NCI-H446 treated with DMSO at 0.1 percent for 48 hours (cell line): ENCODE measurements at regions not wholly inside any gene's neighbourhood (a gene's known extent, or its start where the extent isn't known, plus 50 kb on each side); places are given as distances from the start of the nearest gene placed in this dataset.

Source experiments
- DNase-seq: peaks from one replicate; lab custom pipeline; 2025; lab: John Stamatoyannopoulos, UW

GRCh38 chr15:53400986-53401385 lies 358.5 kb downstream of the WDR72 start:
- no peak for DNase-seq

- no peak for DNase-seq
Observed at GRCh38 chr15:53397041-53397616, 362.3 kb downstream of the WDR72 start.

- DNase-seq, result no peak
Observed at GRCh38 chr15:53395871-53396270, 363.6 kb downstream of the WDR72 start.

GRCh38 chr15:53390549-53390948 lies 368.9 kb downstream of the WDR72 start:
- DNase-seq, result no peak

- no peak for DNase-seq
Observed at GRCh38 chr15:53389271-53390037, 370.0 kb downstream of the WDR72 start.

GRCh38 chr15:53384417-53384816 lies 375.0 kb downstream of the WDR72 start:
- DNase-seq, result no peak

- no peak for DNase-seq
Observed at GRCh38 chr15:53378096-53378800, 381.2 kb downstream of the WDR72 start.

- DNase-seq, result no peak
Observed at GRCh38 chr15:53367740-53368139, 391.7 kb downstream of the WDR72 start.

- DNase-seq, result no peak
Observed at GRCh38 chr15:53360881-53361280, 398.6 kb downstream of the WDR72 start.

GRCh38 chr15:53359038-53359437 lies 400.4 kb downstream of the WDR72 start:
- no peak for DNase-seq

- no peak for DNase-seq
Observed at GRCh38 chr15:53354874-53355273, 404.6 kb downstream of the WDR72 start.

- DNase-seq, result no peak
Observed at GRCh38 chr15:53351373-53351772, 408.1 kb downstream of the WDR72 start.

GRCh38 chr15:53346583-53346982 lies 412.9 kb downstream of the WDR72 start:
- no peak for DNase-seq

- no peak for DNase-seq
Observed at GRCh38 chr15:53331328-53332190, 427.9 kb downstream of the WDR72 start.

- DNase-seq, result no peak
Observed at GRCh38 chr15:53328341-53328740, 431.1 kb downstream of the WDR72 start.

- no peak for DNase-seq
Observed at GRCh38 chr15:53324061-53324460, 435.4 kb downstream of the WDR72 start.

- no peak for DNase-seq
Observed at GRCh38 chr15:53323191-53323590, 436.3 kb downstream of the WDR72 start.

- DNase-seq, result no peak
Observed at GRCh38 chr15:53320816-53321215, 438.6 kb downstream of the WDR72 start.

- DNase-seq, result no peak
Observed at GRCh38 chr15:53312707-53313106, 446.8 kb downstream of the WDR72 start.

GRCh38 chr15:53310709-53311108 lies 448.8 kb downstream of the WDR72 start:
- no peak for DNase-seq

GRCh38 chr15:53307952-53308624 lies 451.4 kb downstream of the WDR72 start:
- no peak for DNase-seq

- DNase-seq, result no peak
Observed at GRCh38 chr15:53305554-53305953, 453.9 kb downstream of the WDR72 start.
